ENCODE measurements at regions not wholly inside any gene's neighbourhood (a gene's known extent, or its start where the extent isn't known, plus 50 kb on each side); places are given as distances from the start of the nearest gene placed in this dataset.

DNA sequence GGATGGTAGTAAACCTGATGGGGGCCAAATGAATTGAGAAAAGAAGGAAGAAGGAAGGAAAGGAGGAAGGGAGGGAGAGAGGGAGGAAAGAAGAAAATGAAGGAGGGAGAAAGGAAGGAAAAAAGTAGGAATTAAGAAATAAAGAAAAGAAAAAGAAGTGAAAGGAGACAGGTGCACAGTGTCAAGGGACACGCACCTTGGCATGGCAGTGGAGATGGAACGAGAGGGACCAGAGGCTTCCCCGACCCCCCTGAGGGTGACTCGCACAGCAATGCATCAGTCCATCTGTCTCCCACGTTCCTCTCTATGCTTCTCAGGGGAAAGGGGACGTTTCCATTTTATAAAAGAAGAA is 199.6 kb downstream of the CXCL12 start:
- TF ChIP-seq, protein P1, sequence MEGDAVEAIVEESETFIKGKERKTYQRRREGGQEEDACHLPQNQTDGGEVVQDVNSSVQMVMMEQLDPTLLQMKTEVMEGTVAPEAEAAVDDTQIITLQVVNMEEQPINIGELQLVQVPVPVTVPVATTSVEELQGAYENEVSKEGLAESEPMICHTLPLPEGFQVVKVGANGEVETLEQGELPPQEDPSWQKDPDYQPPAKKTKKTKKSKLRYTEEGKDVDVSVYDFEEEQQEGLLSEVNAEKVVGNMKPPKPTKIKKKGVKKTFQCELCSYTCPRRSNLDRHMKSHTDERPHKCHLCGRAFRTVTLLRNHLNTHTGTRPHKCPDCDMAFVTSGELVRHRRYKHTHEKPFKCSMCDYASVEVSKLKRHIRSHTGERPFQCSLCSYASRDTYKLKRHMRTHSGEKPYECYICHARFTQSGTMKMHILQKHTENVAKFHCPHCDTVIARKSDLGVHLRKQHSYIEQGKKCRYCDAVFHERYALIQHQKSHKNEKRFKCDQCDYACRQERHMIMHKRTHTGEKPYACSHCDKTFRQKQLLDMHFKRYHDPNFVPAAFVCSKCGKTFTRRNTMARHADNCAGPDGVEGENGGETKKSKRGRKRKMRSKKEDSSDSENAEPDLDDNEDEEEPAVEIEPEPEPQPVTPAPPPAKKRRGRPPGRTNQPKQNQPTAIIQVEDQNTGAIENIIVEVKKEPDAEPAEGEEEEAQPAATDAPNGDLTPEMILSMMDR (IDR thresholded peaks at IDR 0.05), result no peak
- TF ChIP-seq POLR2AphosphoS5 (IDR thresholded peaks at IDR 0.05; ENCODE audit: low read depth, low read length), result no peak
- TF ChIP-seq ELF1 (IDR thresholded peaks at IDR 0.05), result no peak
- TF ChIP-seq NFIC (IDR thresholded peaks at IDR 0.05; ENCODE audit: borderline replicate concordance), result no peak
- no peak for TF ChIP-seq TCF12 (IDR thresholded peaks at IDR 0.05)
